Left renal pelvis (tissue), 4 donors: ENCODE measurements at regions not wholly inside any gene's neighbourhood (a gene's known extent, or its start where the extent isn't known, plus 50 kb on each side); places are given as distances from the start of the nearest gene placed in this dataset.

ENCODE experiments used
- DNase-seq, 4 donors: peaks; one replicate each; pipeline ENCODE4 v3.0.0-alpha.2; 2013; ENCODE audit warnings: low read depth in 4 of 4, low spot score in 3 of 4

DNA sequence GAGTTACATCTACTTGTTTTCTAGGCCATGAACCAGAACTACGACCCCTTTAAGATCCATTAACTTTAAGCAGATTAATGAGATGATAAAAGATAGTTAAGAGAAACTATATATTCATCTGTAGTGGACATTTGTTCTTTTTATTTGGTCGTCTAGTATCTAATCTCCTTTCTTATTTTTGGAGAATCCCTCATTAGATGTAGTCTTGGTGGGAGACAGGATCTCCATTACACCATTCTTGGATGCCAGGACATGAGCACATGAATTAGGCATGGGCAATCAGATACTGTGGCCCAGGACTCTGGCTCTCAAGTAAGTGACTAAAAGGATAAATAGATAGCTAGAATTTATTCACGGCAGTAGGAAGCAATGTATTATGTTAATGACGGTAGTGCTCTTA lies 245.0 kb downstream of the ATP23 start:
- DNase-seq = peak in 1 of 4 donors; percentile 21

DNA sequence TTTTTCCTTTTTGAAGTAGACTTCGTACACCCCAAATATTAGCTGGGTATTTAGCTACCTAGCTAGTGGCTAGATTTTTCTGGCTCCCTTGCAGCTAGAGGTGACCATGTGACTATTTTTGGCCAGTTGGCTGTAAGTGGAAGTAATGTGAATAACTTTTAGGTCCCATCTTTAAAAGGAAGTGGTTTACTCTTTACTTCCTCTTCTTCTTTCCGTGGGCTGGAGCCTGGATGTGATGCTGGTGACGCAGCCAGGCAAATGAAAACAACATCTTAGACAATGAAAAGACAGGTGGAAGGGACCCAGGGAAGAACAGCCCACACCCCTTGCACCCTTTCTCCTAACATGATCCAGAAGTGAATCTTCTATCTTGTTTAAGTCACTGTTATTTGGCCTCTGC lies 245.5 kb downstream of the ATP23 start:
- no peak for DNase-seq

DNA sequence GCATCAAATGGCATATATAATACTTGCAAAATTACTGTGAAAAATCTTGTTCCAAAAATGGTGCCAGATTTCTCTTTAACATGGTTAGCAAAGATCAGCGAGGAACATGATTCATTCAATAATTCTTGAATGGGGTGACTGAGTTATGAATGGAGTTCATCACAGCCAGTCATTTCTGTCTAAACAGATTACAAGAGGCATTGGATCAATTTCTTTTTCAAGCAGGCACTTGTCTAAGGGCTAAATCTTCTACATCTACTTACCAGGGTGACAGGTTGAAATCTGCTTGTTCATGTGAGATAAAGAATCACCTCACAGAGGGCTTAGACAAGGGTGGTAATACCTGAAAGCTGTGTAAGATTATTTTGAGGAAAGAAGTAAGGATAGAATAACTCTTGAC lies 247.7 kb downstream of the ATP23 start:
- no peak for DNase-seq

DNA sequence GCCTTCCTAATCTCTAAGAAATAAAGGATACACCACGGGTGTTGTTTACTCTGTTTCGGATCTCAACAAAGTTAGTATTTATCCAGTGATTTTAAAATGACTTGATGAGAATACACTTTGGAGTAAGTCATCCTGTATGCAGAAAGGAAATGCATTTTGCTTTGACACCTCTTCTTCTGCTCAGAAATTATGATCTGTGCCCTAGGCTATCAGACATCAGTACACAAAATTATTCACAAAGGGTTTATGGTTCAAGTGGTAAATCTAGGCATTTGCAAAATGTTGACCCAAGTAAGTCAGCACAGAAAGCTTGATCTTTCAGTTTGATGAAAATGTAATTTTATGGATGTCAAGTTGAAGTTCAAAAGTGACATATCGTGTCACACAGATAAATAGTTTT lies 248.5 kb downstream of the ATP23 start:
- DNase-seq = no peak

DNA sequence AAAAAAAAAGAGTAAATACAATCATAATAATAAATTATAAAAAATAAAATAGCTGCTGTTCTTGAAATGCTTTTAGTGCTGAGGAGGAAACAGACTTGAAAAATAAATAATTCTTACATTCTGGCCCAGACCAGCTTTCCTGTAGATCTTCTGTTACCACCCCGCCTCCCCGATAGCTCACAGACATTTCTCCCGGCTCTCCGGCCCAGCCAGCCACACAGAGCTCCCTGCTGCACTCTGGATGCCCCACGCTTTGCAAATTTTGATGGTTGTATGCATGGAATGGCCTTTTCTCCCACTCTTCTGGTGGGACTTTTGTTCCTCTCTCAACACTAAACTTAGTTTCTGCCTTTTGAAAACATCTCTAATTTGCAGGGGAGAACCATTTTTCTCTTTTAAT lies 249.3 kb downstream of the ATP23 start:
- DNase-seq = no peak

DNA sequence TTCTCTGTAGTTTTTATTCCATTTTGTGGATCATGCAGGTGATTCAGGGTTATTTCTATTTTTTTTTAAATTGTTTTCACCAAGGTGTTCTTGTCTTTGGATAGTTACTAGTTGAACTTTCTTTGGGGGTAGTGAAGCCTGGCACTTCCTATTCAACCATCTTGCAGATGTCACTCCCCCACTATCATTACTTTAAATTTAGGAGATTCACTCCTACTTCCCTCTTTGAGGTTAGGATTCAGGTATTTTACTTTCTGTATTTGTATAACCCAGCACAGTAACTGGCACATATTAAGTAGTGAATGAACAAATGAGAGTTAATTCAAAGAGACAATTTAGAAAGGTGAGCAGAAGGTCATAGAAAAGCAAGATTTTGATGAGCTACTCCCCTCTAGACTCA lies 255.6 kb downstream of the ATP23 start:
- DNase-seq = no peak

DNA sequence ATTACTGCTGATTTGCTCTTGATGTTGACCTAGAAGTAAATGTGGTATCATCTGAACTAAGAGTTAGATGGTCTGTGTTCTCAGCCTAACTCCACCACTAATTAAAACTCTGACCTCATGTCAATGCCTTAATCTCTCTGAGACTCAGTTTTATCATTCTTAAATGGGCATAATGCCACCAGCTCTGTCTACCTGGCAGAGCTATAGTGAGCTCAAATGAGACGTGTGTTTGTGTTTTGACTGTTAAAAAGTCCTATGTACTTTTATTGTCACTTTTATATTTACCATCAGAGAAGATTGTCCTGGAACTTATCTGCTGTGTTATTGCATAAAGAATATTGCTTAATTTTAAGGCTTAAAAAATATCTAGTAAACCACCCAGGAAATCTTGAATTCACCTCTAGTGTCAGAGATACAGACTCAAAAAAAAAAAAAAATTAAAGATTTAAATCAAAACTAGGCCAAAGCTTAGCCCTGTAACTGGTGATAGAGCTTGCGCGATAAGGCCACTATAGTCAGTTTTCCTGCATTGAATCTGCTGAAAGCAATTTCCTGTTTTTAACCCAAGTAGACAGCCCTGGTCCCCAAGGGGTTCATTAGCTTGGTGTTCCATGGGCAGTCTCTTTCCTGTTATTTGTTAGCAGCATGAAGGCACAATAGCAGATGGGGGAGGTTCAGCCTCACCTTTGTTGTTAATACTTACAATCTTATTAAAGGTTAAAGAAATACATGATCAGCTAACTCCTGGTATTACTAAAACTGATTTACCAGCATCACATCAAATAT lies 261.8 kb downstream of the ATP23 start:
- DNase-seq = no peak

DNA sequence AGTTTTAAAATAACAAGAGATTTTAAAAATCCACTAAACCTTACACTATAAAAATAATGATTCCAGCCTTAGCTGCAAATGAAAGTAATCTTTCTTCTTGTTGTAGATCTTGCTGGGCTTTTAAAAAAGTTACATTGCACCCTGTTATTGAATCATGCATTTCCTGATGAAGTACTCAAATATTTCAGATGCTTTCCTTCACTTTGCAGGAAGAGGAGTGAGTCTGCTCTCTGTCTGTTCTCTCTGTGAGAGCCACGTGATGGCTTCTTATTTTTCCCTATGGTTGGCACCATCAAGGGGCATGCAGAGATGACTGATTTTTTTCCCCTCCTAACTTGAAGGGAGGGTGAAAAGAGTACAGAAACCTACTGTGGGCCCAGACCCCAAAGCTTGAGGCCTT lies 262.7 kb downstream of the ATP23 start:
- DNase-seq = no peak

DNA sequence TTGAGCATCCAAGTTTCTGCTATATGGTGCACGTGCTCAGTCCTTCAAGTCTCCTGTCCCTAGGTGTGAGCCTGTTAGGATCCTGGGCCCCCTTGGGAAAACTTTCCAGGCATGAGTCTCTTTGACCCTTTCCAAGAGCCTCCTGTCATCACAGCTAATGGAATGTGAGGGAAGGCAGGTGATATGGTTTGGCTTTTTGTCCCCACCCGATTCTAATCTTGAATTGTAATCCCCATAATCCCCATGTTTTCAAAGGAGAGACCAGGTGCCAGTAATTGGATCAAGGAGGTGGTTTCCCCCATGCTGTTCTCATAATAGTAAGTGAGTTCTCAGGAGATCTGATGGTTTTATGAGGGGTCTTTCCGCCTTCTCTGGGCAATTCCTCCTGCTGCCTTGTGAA lies 265.5 kb downstream of the ATP23 start:
- no peak for DNase-seq

DNA sequence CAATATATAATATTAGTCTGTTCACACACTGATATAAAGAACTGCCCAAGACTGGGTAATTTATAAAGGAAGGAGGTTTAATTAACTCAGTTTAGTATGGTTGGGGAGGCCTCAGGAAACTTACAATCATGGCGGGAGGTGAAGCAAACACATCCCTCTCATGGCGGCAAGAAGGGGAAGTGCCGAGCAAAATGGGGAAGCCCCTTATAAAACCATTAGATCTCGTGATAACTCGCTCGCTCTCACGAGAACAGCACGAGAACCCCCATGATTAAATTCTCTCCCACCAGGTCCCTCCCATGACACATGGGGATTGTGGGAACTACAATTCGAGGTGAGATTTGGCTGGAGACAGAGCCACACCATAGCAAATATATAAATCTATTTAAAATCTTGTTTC lies 269.8 kb downstream of the ATP23 start:
- no peak for DNase-seq

DNA sequence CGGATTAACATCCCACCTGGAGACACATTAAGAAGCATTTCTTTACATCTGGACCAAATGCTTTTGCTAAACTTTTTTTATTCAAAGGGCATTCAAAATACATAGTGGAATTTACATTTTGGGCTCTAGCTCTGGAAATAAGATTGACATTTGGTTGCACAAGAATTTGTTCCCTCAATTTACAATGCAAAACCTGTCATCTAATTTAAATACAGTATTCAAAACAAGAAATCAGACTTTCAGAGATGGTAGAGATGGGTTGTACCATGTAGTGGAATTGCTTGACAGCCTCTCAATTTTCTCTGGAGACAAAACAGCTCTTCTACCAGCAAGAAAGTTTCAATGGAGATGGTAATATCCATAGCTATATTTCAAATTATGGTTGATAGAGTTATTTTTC lies 275.8 kb downstream of the ATP23 start:
- DNase-seq = no peak

DNA sequence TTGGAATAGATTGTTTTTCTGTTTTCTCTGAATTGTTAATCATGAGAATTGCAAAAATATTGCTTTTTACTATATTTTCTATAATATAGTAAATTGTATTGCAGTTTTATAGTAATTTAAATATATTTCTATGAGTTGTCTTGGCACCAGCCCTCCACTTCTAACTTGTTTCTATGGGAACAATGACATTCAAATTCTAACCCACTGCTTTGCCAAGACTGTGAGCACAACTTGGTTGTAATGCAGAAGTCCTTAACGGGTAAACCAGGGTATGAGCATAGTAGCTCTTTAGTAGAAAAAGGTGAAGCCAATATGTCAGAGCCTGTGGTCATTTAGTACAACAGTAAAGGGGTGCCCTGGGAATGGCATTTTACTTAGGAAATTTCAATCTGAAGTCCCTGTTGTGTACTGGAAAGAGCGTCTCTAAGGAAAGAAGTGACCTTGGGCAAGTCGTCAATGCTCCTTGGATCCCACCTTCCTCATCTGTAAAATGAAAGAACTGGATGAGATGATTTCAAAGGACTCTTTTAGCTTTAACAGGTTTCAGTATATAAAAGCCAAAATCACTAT lies 283.3 kb downstream of the ATP23 start:
- DNase-seq = no peak

DNA sequence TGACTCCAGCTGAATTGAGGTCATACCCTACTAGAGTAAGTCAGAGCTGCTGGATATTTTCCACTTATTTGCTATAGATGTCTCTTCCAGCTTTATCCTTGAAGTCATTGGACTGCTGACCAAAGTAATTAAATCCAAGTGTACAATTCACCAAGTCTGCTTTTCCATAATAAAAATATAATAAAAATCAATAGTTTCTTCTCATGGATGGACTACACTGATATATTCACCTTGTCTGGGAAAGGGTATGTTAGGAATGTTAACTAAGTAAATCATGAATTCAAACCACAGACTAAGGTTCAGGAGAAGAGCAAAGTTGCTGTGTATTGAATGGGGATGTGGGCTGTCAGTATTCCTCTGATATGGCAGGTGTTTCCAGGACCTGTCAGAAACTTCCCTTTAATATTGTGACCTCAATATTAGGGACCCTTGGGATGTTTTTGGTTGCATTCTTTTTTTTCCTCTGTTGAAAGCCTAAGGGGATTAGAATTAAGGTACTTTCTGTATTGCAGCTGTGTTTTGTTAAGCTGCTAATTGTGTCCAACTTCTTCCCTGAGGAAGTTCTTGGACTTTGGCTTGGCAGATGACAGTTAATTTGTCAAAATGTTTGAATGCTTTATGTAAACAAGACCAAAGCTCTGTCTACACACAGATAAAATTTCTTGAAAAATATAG lies 284.0 kb downstream of the ATP23 start:
- no peak for DNase-seq

DNA sequence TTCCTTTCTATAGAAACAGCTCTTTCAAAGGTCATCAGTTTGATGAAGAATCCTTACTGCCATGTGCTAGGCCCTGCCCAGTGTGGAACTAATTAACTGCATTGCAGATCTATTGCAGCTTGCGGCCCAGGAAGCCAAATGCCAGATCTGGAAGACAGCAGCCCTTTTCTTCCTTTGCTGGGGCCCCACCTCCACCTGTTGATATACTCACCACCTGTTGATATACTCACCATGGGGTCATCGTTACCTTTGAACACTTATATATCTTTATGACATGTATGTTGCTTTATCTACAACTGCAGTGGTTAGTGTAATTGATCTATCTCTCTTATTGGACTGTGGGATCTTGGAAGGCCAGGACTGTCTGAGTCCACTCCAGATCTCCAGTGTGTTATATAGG lies 292.5 kb downstream of the ATP23 start:
- no peak for DNase-seq

DNA sequence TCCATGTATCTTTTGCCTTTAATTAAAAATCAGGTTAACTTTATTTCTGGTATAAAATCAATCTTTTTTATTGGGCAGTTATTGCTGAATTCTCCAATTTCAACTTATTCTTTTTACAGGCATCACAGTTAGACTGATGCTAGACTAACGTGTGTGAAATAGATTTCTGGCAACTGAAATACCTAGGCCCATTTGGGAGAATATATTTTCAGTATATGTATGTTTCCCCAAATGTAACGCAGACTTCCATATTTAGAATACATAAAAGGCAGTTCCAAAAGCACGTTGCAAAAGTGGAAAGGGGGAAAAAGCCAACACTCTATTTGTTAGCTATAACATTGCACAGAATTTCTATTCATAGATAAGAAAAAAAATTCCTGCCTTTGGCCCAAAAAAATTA lies 297.0 kb downstream of the ATP23 start:
- DNase-seq = no peak

DNA sequence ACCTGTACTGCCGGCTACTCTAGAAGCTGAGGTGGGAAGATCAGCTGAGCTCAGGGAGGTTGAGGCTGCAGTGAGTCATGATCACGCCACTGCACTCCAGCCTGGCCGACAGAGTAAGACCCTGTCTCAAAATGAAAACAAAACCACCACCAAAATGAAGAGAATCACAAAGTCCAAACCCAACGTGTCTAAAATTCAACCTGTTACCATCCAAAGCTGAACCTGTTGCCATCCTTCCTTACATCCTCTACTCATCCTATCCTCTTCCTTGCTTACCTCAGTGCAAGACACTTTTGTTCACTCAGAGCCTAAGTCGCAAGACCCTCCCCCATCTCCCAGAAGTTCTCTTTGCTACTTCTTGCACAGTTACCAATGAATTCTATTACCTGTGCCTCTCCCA lies 299.7 kb downstream of the ATP23 start:
- no peak for DNase-seq

DNA sequence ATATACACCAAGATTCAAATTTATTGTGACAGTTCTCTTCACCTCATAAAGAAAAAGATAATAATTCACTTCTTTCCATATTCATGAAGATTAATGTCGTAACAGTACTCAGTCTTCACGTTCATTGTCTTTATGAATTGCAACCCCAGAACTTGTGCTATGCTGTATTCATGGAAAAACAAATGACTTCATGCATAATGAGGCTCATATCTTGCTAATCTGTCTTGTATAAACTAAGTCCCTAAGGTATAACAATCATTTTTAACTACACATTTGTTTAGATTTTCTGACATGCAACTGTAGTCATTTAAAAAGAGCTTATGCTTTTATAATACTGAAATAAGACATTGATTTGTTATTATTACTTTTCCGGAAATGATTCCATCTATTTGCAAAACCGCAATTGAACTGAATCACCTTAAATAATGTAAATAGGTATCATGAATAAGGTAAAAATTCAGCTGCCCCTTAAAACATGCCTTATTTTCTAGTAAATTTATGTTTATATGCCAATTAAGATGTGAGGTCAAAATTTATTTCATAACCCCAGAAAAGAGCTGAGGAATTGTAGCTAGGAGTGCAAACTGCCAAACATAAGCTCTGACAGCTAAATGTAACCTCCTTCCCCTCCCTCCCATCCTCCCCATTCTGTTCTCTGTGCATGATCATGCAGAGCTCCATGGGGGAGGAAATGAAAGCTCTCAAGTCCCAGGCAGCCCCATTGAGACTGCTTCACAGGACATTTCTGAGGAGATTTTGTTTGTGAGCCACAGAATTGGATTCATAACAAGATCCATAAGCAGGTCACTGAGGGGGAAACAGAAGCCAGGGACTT lies 301.6 kb downstream of the ATP23 start:
- DNase-seq = no peak

DNA sequence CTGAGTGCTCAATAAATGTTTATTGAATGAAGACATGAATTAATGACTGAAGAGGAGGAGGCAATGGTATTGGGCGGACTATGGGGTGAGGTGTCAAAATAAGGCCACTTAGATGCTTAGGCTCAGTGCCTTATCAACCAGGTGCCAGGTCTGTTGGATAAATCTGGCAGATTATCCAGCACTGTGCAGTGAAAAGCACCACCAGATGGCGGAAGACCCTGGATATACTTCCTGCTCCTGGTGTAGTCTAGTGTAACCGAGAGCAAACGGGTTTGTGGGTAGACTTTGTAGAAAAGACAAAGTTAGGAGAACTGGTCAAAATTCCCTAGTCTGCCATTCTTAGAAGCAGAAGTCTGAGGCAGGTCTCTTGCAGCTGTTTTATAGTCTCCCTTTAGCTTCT lies 306.3 kb downstream of the ATP23 start:
- no peak for DNase-seq

DNA sequence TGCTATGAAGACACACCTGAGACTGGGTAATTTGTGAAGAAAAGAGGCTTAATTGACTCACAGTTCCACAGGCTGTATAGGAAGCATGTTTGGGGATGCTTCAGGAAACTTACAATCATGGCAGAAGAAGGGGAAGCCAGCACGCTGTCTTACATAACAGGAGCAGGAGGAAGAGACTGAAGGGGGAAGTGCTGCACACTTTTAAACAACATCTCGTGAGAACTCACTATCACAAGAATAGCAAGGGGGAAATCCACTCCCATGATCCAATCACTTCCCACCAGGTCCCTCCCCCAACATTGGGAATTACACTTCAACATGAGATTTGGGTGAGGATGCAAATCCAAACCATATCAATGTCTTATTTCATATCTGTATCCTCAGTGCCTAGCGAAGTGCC lies 307.2 kb downstream of the ATP23 start:
- no peak for DNase-seq

DNA sequence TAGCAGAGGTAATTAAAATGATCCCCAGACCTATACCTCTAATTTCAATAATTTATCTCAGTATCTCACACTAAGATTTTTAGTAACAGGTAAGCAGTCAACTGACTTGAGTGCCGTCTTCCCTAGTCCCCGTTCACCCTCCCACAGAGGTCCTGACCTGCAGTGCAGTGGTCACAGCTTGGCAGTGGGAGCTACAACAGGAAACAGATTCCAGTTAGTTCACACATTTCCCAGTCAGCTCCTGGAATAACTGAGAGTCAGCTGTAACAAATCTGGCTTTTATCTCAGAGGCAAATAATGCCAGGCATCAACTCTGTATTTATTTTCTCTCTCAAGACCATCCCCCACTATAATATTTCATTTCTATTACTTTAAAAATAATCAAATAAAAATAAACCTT lies 308.2 kb downstream of the ATP23 start:
- no peak for DNase-seq

DNA sequence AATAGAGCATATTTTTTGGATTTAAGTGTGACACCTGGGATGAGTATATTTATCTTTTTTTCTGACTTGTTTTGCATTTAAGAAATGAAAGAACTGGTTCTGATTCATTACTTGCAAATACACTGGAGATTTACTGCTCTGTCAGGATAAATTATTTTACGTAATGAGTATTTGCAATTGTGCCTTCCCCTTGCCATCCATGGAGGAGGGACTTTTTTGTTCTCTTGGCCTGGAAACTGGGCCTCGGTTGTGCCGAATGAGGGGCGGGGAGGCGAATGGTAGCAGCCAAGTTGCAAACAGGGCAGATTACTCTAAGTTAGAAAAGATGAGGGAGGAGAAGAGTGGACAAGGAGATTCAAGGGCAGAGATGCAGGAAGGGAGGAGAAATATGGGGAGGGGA lies 308.7 kb downstream of the ATP23 start:
- DNase-seq = no peak
